ENCODE measurements at regions not wholly inside any gene's neighbourhood (a gene's known extent, or its start where the extent isn't known, plus 50 kb on each side); places are given as distances from the start of the nearest gene placed in this dataset.

- peaks cover 9% of the 10 kb centered on the region for H3K9me3 Mint-ChIP-seq (ENCODE audit: unreplicated experiment)
- H3K4me1 Mint-ChIP-seq (ENCODE audit: insufficient read depth, unreplicated experiment): no peaks in the 10 kb centered on the region
- no TSS peak for BruUV-seq (replicated peaks)
- H3K4me3 Mint-ChIP-seq (ENCODE audit: unreplicated experiment): no peak overlapping the region
- POLR2A ChIA-PET: no interaction called here
- no peak for DNase-seq (ENCODE audit: unreplicated experiment)
- TF ChIP-seq CTCF (IDR thresholded peaks at IDR 0.05; ENCODE audit: unreplicated experiment): no peak
- CTCF ChIA-PET: no interaction called here
- no peaks in the 10 kb centered on the region for H3K27me3 Mint-ChIP-seq (ENCODE audit: insufficient read depth, unreplicated experiment)
- H3K36me3 Mint-ChIP-seq (ENCODE audit: insufficient read depth, unreplicated experiment): no peaks in the 10 kb centered on the region
- intact Hi-C loops (cut with micrococcal nuclease): no loop called here
- no peak overlapping the region for H3K27ac Mint-ChIP-seq (ENCODE audit: low read depth, unreplicated experiment)
Measured at GRCh38 chr6:140931581-140931980, 1201.1 kb upstream of the GJE1 start.

GRCh38 chr6:140929121-140929520 is 1203.6 kb upstream of the GJE1 start:
- no peaks in the 10 kb centered on the region for H3K4me1 Mint-ChIP-seq (ENCODE audit: insufficient read depth, unreplicated experiment)
- BruUV-seq (replicated peaks): no TSS peak
- H3K4me3 Mint-ChIP-seq (ENCODE audit: unreplicated experiment): no peak overlapping the region
- ChIA-PET POLR2A (interaction anchor here (0.6 kb wide), 2 partner anchors 16 to 710 kb away, joined by 3 read pairs; no protein-coding TSS in a partner anchor), CTCF (interaction anchor here (0.7 kb wide), 1 partner anchor 201 kb away, joined by 3 read pairs; no protein-coding TSS in a partner anchor)
- intact Hi-C loops (cut with micrococcal nuclease): no loop called here
- no peaks in the 10 kb centered on the region for H3K27me3 Mint-ChIP-seq (ENCODE audit: insufficient read depth, unreplicated experiment)
- no peaks in the 10 kb centered on the region for H3K36me3 Mint-ChIP-seq (ENCODE audit: insufficient read depth, unreplicated experiment)
- H3K27ac Mint-ChIP-seq (ENCODE audit: low read depth, unreplicated experiment): no peak overlapping the region
- H3K9me3 Mint-ChIP-seq (ENCODE audit: unreplicated experiment): peaks cover 9% of the 10 kb centered on the region
- no peak for DNase-seq (ENCODE audit: unreplicated experiment)
- TF ChIP-seq CTCF (IDR thresholded peaks at IDR 0.05; ENCODE audit: unreplicated experiment): no peak

- ChIA-PET POLR2A (no interaction called here), CTCF (interaction anchor here (0.7 kb wide), 1 partner anchor 247 kb away, joined by 3 read pairs; no protein-coding TSS in a partner anchor)
- Mint-ChIP-seq H3K9me3 (ENCODE audit: unreplicated experiment) (peaks cover 4% of the 10 kb centered on the region), H3K27me3 (ENCODE audit: insufficient read depth, unreplicated experiment) (no peaks in the 10 kb centered on the region), H3K27ac (ENCODE audit: low read depth, unreplicated experiment) (no peak overlapping the region), H3K4me1 (ENCODE audit: insufficient read depth, unreplicated experiment) (peaks cover 6% of the 10 kb centered on the region), H3K4me3 (ENCODE audit: unreplicated experiment) (no peak overlapping the region), H3K36me3 (ENCODE audit: insufficient read depth, unreplicated experiment) (no peaks in the 10 kb centered on the region)
- no TSS peak for BruUV-seq (replicated peaks)
- no peak for TF ChIP-seq CTCF (IDR thresholded peaks at IDR 0.05; ENCODE audit: unreplicated experiment)
- DNase-seq (ENCODE audit: unreplicated experiment): peak; percentile 16
- intact Hi-C loops (cut with micrococcal nuclease): loop anchor here (5.0 kb wide), 3 partner anchors 666 to 881 kb away; no protein-coding TSS in a partner anchor
Measured at GRCh38 chr6:140923048-140923447, 1209.7 kb upstream of the GJE1 start.

GRCh38 chr6:140921366-140922226 is 1211.1 kb upstream of the GJE1 start:
- ChIA-PET CTCF (interaction anchor here (0.6 to 0.9 kb wide), 9 partner anchors 10 to 1552 kb away, joined by 3 to 6 read pairs (median 3); no protein-coding TSS in a partner anchor), POLR2A (interaction anchor here (0.5 to 1.2 kb wide), 10 partner anchors 62 to 1552 kb away, joined by 3 to 7 read pairs (median 3); no protein-coding TSS in a partner anchor)
- peak; percentile 82 for TF ChIP-seq CTCF (IDR thresholded peaks at IDR 0.05; ENCODE audit: unreplicated experiment)
- Mint-ChIP-seq H3K27ac (ENCODE audit: low read depth, unreplicated experiment) (peak overlapping the region; percentile 66), H3K27me3 (ENCODE audit: insufficient read depth, unreplicated experiment) (no peaks in the 10 kb centered on the region), H3K36me3 (ENCODE audit: insufficient read depth, unreplicated experiment) (no peaks in the 10 kb centered on the region), H3K4me1 (ENCODE audit: insufficient read depth, unreplicated experiment) (peaks cover 6% of the 10 kb centered on the region), H3K4me3 (ENCODE audit: unreplicated experiment) (no peak overlapping the region), H3K9me3 (ENCODE audit: unreplicated experiment) (no peaks in the 10 kb centered on the region)
- intact Hi-C loops (cut with micrococcal nuclease): loop anchor here (1.0 to 5.0 kb wide), 8 partner anchors 480 to 1552 kb away; partner anchors contain the start of gene CITED2
- peak; percentile 85 for DNase-seq (ENCODE audit: unreplicated experiment)
- no TSS peak for BruUV-seq (replicated peaks)

Data from MCF 10A (cell line).